Breast epithelium (tissue), 4 donors: ENCODE measurements at regions not wholly inside any gene's neighbourhood (a gene's known extent, or its start where the extent isn't known, plus 50 kb on each side); places are given as distances from the start of the nearest gene placed in this dataset.

Experiments used
- DNase-seq, 2 donors: peaks; one replicate each; pipeline ENCODE4 v3.0.0-alpha.2; 2019; ENCODE audit warnings: low spot score in 2 of 2
- H3K27ac ChIP-seq, 2 donors: fragments of 200-600 bp; sonication (generic) in 1 of 2; one replicate each; pipeline ENCODE4 v1.5.1; 2016 to 2019; ENCODE audit warnings: mild to moderate bottlenecking in 1 of 2
- H3K27me3 ChIP-seq, 2 donors: fragments of 200-600 bp; sonication (generic) in 1 of 2; one replicate each; pipeline versions ENCODE4 v1.5.1 to v1.6.0; 2017 to 2019; ENCODE audit warnings: control low read depth in 1 of 2, mild to moderate bottlenecking in 1 of 2
- H3K36me3 ChIP-seq: fragments of 200-600 bp; one replicate; pipeline ENCODE4 v1.5.1; 2019
- H3K4me1 ChIP-seq, 2 donors: fragments of 200-600 bp; sonication (generic); one replicate each; pipeline ENCODE4 v1.5.1; 2016 to 2019; ENCODE audit warnings: control low read depth in 1 of 2
- H3K4me3 ChIP-seq, 3 donors: fragments of 200-600 bp; sonication (generic); 1 replicate in 2 of 3; 2 replicates in 1 of 3; pipeline ENCODE4 v1.5.1; 2016 to 2019; ENCODE audit warnings: mild to moderate bottlenecking in 3 of 3, moderate library complexity in 2 of 3
- H3K9me3 ChIP-seq, 2 donors: fragments of 200-600 bp; sonication (generic) in 1 of 2; one replicate each; pipeline ENCODE4 v1.5.1; 2016 to 2019; ENCODE audit warnings: control low read depth in 1 of 2
- POLR2A ChIP-seq: fragments of 450-650 bp; IDR thresholded peaks from one replicate; pipeline ENCODE4 v1.6.1; 2016; ENCODE audit warnings: antibody characterized with exemption, mild to moderate bottlenecking, moderate library complexity
- POLR2AphosphoS5 ChIP-seq, 3 donors: sonication (generic); formaldehyde crosslinking; IDR thresholded peaks; one replicate each; pipeline ENCODE4 v1.6.1; 2017; ENCODE audit warnings: antibody characterized with exemption in 3 of 3
- intact Hi-C: fragments of 100-400 bp; cut with DNase I; formaldehyde crosslinking; loops from one replicate; pipeline ENCODE4 v1.15.1; 2023; ENCODE audit warnings: low total_unique reads
- TF ChIP-seq, protein P1 (sequence below), 3 donors: fragments of 450-650 bp; IDR thresholded peaks; one replicate each; pipeline ENCODE4 v1.5.1; 2016 to 2017; ENCODE audit warnings: antibody characterized with exemption in 3 of 3, mild to moderate bottlenecking in 3 of 3, moderate library complexity in 3 of 3

DNA sequence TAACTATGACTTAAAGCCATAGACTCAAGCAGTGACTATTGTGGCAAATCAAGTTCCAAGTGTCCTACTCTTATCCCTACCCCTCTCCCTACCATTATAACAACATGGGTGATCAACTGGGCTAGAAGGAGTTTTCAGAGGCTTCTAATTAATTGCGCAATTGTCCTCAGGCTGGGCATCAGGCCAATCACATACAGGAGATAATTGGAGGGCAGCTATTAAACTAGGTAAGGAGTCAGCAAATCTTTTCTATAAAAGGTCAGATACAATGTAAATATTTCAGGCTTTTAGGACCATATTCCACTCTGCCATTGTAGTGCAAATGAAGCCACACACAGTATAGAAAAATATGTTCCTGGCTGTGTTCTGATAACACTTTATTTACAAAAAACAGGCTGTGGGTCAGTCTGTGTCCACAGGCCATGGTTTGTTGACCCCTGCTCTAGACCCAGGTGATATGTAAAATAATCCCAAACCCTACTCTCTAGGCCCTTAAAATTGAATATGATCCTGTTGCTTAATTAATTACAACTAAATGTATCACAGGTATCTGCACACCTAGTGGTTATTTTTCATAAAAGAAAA lies 141.4 kb upstream of the PIK3R1 start:
- peak in 1 of 2 donors; percentile 39 for DNase-seq

DNA sequence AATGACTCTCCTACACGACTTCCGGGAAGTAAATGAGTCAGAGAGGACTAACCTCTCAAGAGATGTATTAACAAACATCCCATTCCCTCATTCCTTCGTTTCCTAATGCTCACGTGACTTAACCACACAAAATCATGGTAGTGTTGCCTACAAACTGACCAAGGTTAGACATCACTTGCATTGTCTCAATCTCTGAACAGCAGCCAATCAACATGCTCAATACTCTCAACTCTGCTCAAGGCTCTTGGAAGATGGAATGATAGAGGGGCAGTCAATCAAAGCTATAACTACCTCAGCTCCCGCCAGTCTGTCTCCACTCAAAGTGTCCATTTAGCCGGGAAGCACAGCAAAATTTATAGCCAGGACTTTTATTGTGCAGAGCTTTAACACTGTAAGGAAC lies 143.8 kb upstream of the PIK3R1 start:
- no peak for DNase-seq
- Histone ChIP-seq H3K36me3 (no peaks in the 10 kb centered on the region), H3K27ac (peak overlapping the region in 1 of 2 donors; percentile 77), H3K27me3 (no peaks in the 10 kb centered on the region), H3K4me3 (no peak overlapping the region), H3K4me1 (no peaks in the 10 kb centered on the region), H3K9me3 (no peaks in the 10 kb centered on the region)
- no peak for TF ChIP-seq POLR2AphosphoS5 (IDR thresholded peaks at IDR 0.05)
- TF ChIP-seq POLR2A = no peak
- TF ChIP-seq, protein P1, sequence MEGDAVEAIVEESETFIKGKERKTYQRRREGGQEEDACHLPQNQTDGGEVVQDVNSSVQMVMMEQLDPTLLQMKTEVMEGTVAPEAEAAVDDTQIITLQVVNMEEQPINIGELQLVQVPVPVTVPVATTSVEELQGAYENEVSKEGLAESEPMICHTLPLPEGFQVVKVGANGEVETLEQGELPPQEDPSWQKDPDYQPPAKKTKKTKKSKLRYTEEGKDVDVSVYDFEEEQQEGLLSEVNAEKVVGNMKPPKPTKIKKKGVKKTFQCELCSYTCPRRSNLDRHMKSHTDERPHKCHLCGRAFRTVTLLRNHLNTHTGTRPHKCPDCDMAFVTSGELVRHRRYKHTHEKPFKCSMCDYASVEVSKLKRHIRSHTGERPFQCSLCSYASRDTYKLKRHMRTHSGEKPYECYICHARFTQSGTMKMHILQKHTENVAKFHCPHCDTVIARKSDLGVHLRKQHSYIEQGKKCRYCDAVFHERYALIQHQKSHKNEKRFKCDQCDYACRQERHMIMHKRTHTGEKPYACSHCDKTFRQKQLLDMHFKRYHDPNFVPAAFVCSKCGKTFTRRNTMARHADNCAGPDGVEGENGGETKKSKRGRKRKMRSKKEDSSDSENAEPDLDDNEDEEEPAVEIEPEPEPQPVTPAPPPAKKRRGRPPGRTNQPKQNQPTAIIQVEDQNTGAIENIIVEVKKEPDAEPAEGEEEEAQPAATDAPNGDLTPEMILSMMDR (IDR thresholded peaks at IDR 0.05) = no peak
- intact Hi-C loops = no loop called here

More for the DNA sequence above, 141.4 kb upstream of the PIK3R1 start:
- Histone ChIP-seq H3K9me3 (no peaks in the 10 kb centered on the region), H3K36me3 (no peaks in the 10 kb centered on the region), H3K27ac (no peak overlapping the region), H3K27me3 (no peaks in the 10 kb centered on the region), H3K4me3 (no peak overlapping the region), H3K4me1 (no peaks in the 10 kb centered on the region)
- TF ChIP-seq POLR2A (no peak), POLR2AphosphoS5 (IDR thresholded peaks at IDR 0.05) (no peak)
- TF ChIP-seq, protein P1 (IDR thresholded peaks at IDR 0.05) = no peak
- intact Hi-C loops = no loop called here

DNA sequence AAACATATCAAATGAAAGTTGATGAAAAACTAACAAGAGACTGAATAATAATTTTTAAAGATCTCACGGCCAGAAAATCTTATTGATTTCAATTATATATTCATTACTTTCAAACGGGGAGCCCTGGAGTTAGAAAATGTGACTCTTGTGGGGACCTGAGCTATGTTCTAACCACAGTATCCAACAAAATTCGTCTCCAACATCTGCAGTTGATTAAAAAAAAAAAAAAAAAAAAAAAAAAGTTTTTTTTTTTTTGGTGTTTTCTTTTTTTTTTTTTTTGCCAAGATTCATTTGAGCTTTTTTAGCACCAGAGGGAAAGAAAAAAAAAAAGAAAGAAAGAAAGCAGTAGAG lies 144.3 kb upstream of the PIK3R1 start:
- peak overlapping the region in 1 of 2 donors; percentile 7 for H3K27ac ChIP-seq
- no peaks in the 10 kb centered on the region for H3K4me1 ChIP-seq
- peaks cover 2 to 4% of the 10 kb centered on the region in 2 donors for H3K9me3 ChIP-seq
- H3K36me3 ChIP-seq = no peaks in the 10 kb centered on the region
- no peaks in the 10 kb centered on the region for H3K27me3 ChIP-seq
- TF ChIP-seq POLR2A (no peak), POLR2AphosphoS5 (IDR thresholded peaks at IDR 0.05) (no peak)
- TF ChIP-seq, protein P1 (IDR thresholded peaks at IDR 0.05) = no peak
- no peak overlapping the region for H3K4me3 ChIP-seq
- intact Hi-C loops = no loop called here
- DNase-seq = no peak

DNA sequence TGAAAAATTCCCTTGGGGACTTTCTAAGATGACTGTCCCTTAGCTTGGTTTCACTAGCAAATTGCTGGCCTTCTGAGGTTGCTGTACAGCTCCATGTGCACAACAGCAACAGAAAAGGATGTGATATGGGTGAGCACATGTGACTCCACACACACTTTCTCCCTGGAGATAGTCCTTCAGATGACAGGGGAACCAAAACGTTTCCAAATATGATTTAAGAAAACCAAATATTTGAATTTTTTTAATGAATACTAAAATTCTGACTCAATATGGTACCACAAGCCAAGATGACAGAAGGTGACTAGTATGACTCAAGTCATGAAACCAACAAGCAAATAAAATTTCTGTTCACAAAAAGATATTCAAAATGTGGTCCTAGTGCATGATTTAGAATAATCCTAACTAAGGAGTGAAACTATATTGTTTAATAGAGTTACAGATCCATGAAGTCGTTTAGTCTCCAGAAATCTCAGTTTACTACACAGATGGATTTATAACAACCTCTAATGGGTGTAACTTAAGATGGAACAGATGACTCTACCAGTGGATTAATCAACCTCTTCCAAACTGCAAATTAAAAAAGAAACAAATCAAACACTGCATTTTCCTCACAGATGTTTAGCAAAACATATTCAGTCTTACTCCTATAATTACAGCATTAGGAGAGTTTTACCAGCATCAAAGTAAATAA lies 144.8 kb upstream of the PIK3R1 start:
- Histone ChIP-seq H3K9me3 (peaks cover 4 to 7% of the 10 kb centered on the region in 2 donors), H3K27me3 (no peaks in the 10 kb centered on the region), H3K36me3 (no peaks in the 10 kb centered on the region), H3K4me1 (no peaks in the 10 kb centered on the region), H3K27ac (peak overlapping the region in 1 of 2 donors; percentile 7), H3K4me3 (no peak overlapping the region)
- no peak for TF ChIP-seq POLR2AphosphoS5 (IDR thresholded peaks at IDR 0.05)
- TF ChIP-seq POLR2A = no peak
- TF ChIP-seq, protein P1 (IDR thresholded peaks at IDR 0.05) = no peak
- intact Hi-C loops = no loop called here
- no peak for DNase-seq

DNA sequence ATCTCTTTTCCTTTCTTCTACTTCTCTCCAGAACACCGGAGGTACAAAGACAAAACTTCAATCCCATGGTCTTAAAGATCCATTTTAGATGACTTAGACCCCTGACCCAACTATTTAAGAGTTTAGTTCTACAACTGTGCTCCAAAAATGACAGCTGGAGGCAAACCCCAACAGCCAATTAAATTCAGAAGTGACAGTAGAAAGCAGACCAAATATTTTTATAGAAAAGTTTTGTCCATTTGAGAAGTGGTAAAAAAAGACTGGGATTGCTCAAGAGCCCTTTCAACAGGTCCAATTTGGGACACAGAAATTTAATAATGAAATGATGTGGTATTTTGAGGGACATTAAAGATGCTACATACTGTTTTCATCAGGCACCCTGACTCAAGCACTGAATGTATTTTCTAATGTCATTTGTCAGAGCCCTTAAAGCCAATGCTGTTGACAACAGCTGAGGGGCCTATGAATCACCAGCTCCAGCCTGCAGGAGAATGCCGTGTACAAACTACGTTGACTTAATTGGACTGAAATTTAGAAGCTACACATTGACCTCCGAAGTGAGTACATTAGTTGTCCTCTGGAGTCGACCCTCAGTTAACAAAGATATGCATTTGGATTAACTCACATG lies 147.5 kb upstream of the PIK3R1 start:
- Histone ChIP-seq H3K27me3 (no peaks in the 10 kb centered on the region), H3K4me1 (no peaks in the 10 kb centered on the region), H3K36me3 (no peaks in the 10 kb centered on the region), H3K27ac (peak overlapping the region in 1 of 2 donors; percentile 20), H3K4me3 (no peak overlapping the region), H3K9me3 (peaks cover 4 to 13% of the 10 kb centered on the region in 2 donors)
- intact Hi-C loops = no loop called here
- no peak for DNase-seq
- TF ChIP-seq POLR2A (no peak), POLR2AphosphoS5 (IDR thresholded peaks at IDR 0.05) (no peak)
- TF ChIP-seq, protein P1 (IDR thresholded peaks at IDR 0.05) = no peak
